Astrocyte of the spinal cord (primary cell): ENCODE measurements at regions not wholly inside any gene's neighbourhood (a gene's known extent, or its start where the extent isn't known, plus 50 kb on each side); places are given as distances from the start of the nearest gene placed in this dataset.

Source experiments
- DNase-seq: peaks from one replicate; pipeline ENCODE4 v3.0.0; 2011; ENCODE audit warnings: low read depth, low spot score
- H3K4me3 ChIP-seq: 2 replicates; pipeline ENCODE4 v1.5.1; 2011; ENCODE audit warnings: low read depth, mild to moderate bottlenecking, low read length, moderate library complexity
- CTCF ChIP-seq: IDR thresholded peaks from 2 replicates; pipeline ENCODE4 v1.5.1; 2012; ENCODE audit warnings: low read depth, mild to moderate bottlenecking, low read length, inconsistent platforms
- in situ Hi-C: cut with HindIII; loops from 2 replicates; pipeline ENCODE4 v1.10.0; 2017; ENCODE audit warnings: low sequenced_read_pairs

GRCh38 chr10:25084447-25084846, 68.0 kb downstream of the THNSL1 start:
- no peak overlapping the region for H3K4me3 ChIP-seq
- no peak for TF ChIP-seq CTCF
- in situ Hi-C loops = no loop called here
- no peak for DNase-seq

GRCh38 chr10:25094590-25094989, 78.2 kb downstream of the THNSL1 start:
- in situ Hi-C loops = no loop called here
- TF ChIP-seq CTCF = no peak
- no peak overlapping the region for H3K4me3 ChIP-seq
- no peak for DNase-seq

DNA sequence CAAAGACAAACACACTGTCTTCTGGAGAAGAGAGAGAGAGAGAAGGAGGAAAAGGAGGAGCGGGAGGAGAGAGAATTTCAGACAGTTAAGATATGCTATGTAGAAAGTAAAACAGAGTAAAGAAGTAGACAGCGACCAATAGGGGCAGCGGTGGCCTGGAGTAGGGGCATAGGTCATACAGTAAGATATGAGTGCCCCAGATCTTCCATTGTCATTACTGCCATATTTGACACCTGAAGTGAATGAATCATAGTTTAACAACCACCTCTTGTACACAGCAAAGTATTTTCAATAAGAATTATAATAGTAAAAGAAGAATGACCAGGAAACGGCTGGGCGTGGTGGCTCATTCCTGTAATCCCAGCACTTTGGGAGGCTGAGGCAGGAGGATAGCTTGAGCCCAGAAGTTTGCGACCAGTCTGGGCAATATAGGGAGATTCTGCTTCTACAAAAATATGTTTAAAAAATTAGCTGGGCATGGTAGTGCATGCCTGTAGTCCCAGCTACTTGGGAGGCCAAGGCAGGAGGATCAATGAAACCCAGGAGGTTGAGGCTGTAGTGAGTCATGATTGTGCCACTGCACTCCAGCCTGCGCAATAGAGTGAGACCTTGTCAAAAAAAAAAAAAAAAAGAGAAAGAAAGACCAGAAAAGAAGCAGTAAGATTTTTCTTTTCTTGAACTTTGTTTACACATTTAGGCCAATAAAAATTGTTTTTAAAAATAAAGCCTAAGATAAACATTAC, 77.0 kb upstream of the GPR158 start:
- H3K4me3 ChIP-seq = no peak overlapping the region
- no peak for TF ChIP-seq CTCF
- DNase-seq = no peak
- in situ Hi-C loops = no loop called here

- no peak for TF ChIP-seq CTCF
- DNase-seq = no peak
- in situ Hi-C loops = no loop called here
- H3K4me3 ChIP-seq = no peak overlapping the region
These were observed 74.7 kb upstream of the GPR158 start for GRCh38 chr10:25100141-25100540.

GRCh38 chr10:25101461-25102146, 73.2 kb upstream of the GPR158 start:
- DNase-seq = no peak
- in situ Hi-C loops = no loop called here
- no peak for TF ChIP-seq CTCF
- no peak overlapping the region for H3K4me3 ChIP-seq

DNA sequence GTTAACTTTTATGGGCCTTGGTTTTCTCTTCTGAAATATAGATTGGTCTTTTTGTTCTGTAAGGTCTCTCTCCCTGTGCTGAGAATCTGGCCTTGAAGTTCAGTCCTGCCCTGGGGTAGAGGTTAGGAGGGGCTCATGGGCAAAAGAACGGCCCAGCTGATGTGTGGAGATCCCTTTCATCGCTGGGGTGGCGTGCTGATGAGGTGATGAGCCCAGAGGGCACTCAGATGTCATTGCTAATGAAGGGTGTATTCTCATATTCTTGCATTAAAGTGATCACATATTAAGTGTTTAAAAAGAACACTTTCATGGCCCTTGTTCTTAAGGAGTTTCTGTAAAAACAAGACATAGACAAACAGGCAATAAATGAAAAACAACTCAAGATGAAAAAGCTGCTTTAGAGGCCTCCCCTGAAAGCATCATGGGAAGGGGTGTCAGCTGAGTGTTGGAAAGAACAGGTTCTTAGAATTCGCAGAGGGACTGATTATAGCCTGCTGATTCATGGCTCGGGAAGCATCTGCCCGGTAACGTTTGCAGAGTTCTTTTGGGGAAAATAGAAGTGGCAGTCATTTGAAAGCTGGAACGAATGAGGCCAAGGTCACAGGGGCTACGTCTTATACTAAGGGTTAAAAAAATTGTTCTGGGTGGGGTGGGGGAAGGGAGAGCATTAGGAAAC, 72.5 kb upstream of the GPR158 start:
- no peak for TF ChIP-seq CTCF
- DNase-seq = no peak
- H3K4me3 ChIP-seq = no peak overlapping the region
- in situ Hi-C loops = no loop called here
